ENCODE measurements at regions not wholly inside any gene's neighbourhood (a gene's known extent, or its start where the extent isn't known, plus 50 kb on each side); places are given as distances from the start of the nearest gene placed in this dataset.
"Not testable (repeated sequence)": the region's sequence is repeated elsewhere in the genome, so short reads cannot be mapped to it uniquely, and the experiment has no call there.

DNA sequence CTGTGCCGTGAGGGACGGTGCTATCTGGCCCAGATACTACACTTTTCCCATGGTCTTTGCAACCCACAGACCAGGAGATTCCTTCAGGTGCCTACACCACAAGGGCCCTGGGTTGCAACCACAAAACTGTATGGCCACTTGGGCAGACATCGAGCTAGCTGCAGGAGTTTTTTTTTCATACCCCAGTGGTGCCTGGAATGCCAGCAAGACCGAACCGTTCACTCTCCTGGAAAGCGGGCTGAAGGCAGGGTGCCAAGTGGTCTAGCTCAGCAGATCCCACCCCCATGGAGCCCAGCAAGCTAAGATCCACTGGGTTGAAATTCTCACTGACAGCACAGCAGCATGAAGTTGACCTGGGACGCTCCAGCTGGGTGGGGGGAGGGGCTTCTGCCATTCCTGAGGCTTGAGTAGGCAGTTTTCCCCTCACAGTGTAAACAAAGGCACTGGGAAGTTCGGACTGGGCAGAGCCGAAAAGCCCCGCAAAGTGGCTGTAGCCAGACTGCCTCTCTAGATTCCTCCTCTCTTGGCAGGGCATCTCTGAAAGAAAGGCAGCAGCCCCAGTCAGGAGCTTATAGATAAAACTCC lies 638.9 kb downstream of the SLC16A7 start:
- not testable (repeated sequence) for TF ChIP-seq POLR2A (IDR thresholded peaks at IDR 0.05)
- TF ChIP-seq, protein P1, sequence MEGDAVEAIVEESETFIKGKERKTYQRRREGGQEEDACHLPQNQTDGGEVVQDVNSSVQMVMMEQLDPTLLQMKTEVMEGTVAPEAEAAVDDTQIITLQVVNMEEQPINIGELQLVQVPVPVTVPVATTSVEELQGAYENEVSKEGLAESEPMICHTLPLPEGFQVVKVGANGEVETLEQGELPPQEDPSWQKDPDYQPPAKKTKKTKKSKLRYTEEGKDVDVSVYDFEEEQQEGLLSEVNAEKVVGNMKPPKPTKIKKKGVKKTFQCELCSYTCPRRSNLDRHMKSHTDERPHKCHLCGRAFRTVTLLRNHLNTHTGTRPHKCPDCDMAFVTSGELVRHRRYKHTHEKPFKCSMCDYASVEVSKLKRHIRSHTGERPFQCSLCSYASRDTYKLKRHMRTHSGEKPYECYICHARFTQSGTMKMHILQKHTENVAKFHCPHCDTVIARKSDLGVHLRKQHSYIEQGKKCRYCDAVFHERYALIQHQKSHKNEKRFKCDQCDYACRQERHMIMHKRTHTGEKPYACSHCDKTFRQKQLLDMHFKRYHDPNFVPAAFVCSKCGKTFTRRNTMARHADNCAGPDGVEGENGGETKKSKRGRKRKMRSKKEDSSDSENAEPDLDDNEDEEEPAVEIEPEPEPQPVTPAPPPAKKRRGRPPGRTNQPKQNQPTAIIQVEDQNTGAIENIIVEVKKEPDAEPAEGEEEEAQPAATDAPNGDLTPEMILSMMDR (IDR thresholded peaks at IDR 0.05): not testable (repeated sequence)

All from right lobe of liver (tissue), 4 donors.